ENCODE measurements at regions not wholly inside any gene's neighbourhood (a gene's known extent, or its start where the extent isn't known, plus 50 kb on each side); places are given as distances from the start of the nearest gene placed in this dataset.
A peak's percentile ranks its signal among the peaks of the same experiment; 100 is the strongest.

- H3K4me3 ChIP-seq (ENCODE audit: low read length), result no peak overlapping the region
- H3K36me3 ChIP-seq (ENCODE audit: control insufficient read depth, insufficient read depth, low read length, severe bottlenecking), result no peaks in the 10 kb centered on the region
- no peak for DNase-seq (ENCODE audit: low read depth)
- no peaks in the 10 kb centered on the region for H3K27me3 ChIP-seq (replicated peaks; ENCODE audit: control insufficient read depth, insufficient read depth, low read length)
- no peaks in the 10 kb centered on the region for H3K4me1 ChIP-seq (ENCODE audit: control insufficient read depth, insufficient read depth, low read length)
- H3K9me3 ChIP-seq (ENCODE audit: control insufficient read depth, low read length), result no peaks in the 10 kb centered on the region
- no peak overlapping the region for H3K9ac ChIP-seq (ENCODE audit: low read length)
Measured at GRCh38 chr4:32958586-32958985, 2238.4 kb downstream of the PCDH7 start.

GRCh38 chr4:32962100-32962499 is 2241.9 kb downstream of the PCDH7 start:
- no peaks in the 10 kb centered on the region for H3K36me3 ChIP-seq (ENCODE audit: control insufficient read depth, insufficient read depth, low read length, severe bottlenecking)
- H3K4me1 ChIP-seq (ENCODE audit: control insufficient read depth, insufficient read depth, low read length), result no peaks in the 10 kb centered on the region
- H3K4me3 ChIP-seq (ENCODE audit: low read length), result no peak overlapping the region
- H3K27me3 ChIP-seq (replicated peaks; ENCODE audit: control insufficient read depth, insufficient read depth, low read length), result no peaks in the 10 kb centered on the region
- no peaks in the 10 kb centered on the region for H3K9me3 ChIP-seq (ENCODE audit: control insufficient read depth, low read length)
- H3K9ac ChIP-seq (ENCODE audit: low read length), result no peak overlapping the region
- DNase-seq (ENCODE audit: low read depth), result no peak

GRCh38 chr4:32985256-32985655 is 2265.1 kb downstream of the PCDH7 start:
- no peak overlapping the region for H3K4me3 ChIP-seq (ENCODE audit: low read length)
- H3K36me3 ChIP-seq (ENCODE audit: control insufficient read depth, insufficient read depth, low read length, severe bottlenecking), result no peaks in the 10 kb centered on the region
- H3K27me3 ChIP-seq (replicated peaks; ENCODE audit: control insufficient read depth, insufficient read depth, low read length), result no peaks in the 10 kb centered on the region
- peaks cover 8% of the 10 kb centered on the region for H3K4me1 ChIP-seq (ENCODE audit: control insufficient read depth, insufficient read depth, low read length)
- DNase-seq (ENCODE audit: low read depth), result peak; percentile 69
- no peak overlapping the region for H3K9ac ChIP-seq (ENCODE audit: low read length)
- H3K9me3 ChIP-seq (ENCODE audit: control insufficient read depth, low read length), result no peaks in the 10 kb centered on the region

GRCh38 chr4:32986236-32986635 is 2266.1 kb downstream of the PCDH7 start:
- H3K9ac ChIP-seq (ENCODE audit: low read length), result no peak overlapping the region
- no peaks in the 10 kb centered on the region for H3K27me3 ChIP-seq (replicated peaks; ENCODE audit: control insufficient read depth, insufficient read depth, low read length)
- peaks cover 8% of the 10 kb centered on the region for H3K4me1 ChIP-seq (ENCODE audit: control insufficient read depth, insufficient read depth, low read length)

DNA sequence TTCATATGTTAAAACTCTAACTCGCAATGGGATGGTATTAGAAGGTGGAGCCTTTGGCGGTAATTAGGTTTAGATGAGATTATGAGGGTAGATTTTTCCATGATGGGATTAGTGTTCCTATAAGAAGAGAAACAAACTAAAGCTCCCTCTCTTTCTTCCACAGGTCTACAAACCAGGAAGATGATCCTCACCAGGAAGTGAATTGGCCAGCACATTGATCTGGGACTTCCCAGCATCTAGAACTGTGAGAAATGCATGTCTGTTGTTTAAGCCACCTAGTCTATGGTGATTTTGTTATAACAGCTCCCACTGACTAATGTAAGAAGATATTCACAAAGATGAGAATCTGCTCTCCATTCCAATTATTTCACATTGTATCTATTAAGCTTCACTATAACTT is 2266.9 kb downstream of the PCDH7 start:
- Histone ChIP-seq H3K36me3 (ENCODE audit: control insufficient read depth, insufficient read depth, low read length, severe bottlenecking) (no peaks in the 10 kb centered on the region), H3K4me3 (ENCODE audit: low read length) (no peak overlapping the region), H3K9me3 (ENCODE audit: control insufficient read depth, low read length) (no peaks in the 10 kb centered on the region), H3K4me1 (ENCODE audit: control insufficient read depth, insufficient read depth, low read length) (peaks cover 8% of the 10 kb centered on the region), H3K27me3 (replicated peaks; ENCODE audit: control insufficient read depth, insufficient read depth, low read length) (no peaks in the 10 kb centered on the region), H3K9ac (ENCODE audit: low read length) (no peak overlapping the region)
- no peak for DNase-seq (ENCODE audit: low read depth)

More at GRCh38 chr4:32986236-32986635, 2266.1 kb downstream of the PCDH7 start:
- no peaks in the 10 kb centered on the region for H3K36me3 ChIP-seq (ENCODE audit: control insufficient read depth, insufficient read depth, low read length, severe bottlenecking)
- H3K9me3 ChIP-seq (ENCODE audit: control insufficient read depth, low read length), result no peaks in the 10 kb centered on the region
- H3K4me3 ChIP-seq (ENCODE audit: low read length), result no peak overlapping the region
- DNase-seq (ENCODE audit: low read depth), result no peak

DNA sequence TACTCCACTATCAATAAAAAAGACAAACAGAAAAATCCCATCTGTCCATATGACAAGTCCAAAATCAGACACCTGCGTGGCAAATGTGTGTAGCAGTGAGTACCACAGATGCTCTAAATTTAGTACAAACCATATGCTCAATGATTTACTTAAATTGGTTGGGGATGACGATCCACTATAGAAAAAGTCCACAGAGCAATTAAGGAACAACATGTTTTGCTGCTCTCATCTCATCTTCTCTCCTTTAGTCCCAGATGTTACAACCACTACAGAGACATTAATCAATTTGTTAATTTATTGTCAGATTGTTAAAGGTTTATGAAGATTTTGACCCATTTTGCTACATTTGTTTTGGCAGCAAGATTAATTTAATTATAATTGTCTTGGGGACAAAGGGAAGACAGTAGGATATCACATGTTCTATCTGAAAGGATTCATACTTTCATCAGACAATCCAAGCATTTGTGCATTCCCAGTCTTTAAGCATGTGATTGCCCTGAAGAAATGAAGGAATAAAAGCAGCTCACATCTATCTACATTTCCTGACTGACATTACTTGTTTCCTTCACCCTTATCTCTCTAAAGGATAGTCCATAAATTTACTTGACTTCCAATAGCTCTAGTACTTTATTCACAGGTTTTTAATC is 2268.1 kb downstream of the PCDH7 start:
- H3K4me3 ChIP-seq (ENCODE audit: low read length), result no peak overlapping the region
- no peaks in the 10 kb centered on the region for H3K36me3 ChIP-seq (ENCODE audit: control insufficient read depth, insufficient read depth, low read length, severe bottlenecking)
- DNase-seq (ENCODE audit: low read depth), result no peak
- no peaks in the 10 kb centered on the region for H3K27me3 ChIP-seq (replicated peaks; ENCODE audit: control insufficient read depth, insufficient read depth, low read length)
- H3K4me1 ChIP-seq (ENCODE audit: control insufficient read depth, insufficient read depth, low read length), result peaks cover 8% of the 10 kb centered on the region
- H3K9me3 ChIP-seq (ENCODE audit: control insufficient read depth, low read length), result no peaks in the 10 kb centered on the region
- H3K9ac ChIP-seq (ENCODE audit: low read length), result no peak overlapping the region

DNA sequence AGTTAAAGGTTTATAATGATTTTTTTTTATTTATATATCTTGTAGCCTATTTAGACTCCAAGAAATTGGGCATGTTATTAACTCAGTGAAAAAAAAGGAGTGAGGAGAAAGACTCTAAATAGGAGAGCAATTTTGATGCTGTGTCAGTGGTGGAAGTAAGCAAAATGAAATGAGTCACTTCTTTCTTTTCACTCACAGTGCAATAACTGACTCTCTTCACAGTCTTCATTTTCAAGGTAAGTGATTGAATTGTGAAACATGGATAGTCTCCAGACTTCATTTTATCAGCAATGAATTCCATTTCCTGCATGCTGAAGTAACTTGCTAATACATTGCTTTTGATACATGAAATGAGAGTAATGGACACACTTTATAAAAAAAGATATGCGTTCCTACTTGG is 2271.5 kb downstream of the PCDH7 start:
- Histone ChIP-seq H3K27me3 (replicated peaks; ENCODE audit: control insufficient read depth, insufficient read depth, low read length) (no peaks in the 10 kb centered on the region), H3K36me3 (ENCODE audit: control insufficient read depth, insufficient read depth, low read length, severe bottlenecking) (no peaks in the 10 kb centered on the region), H3K9ac (ENCODE audit: low read length) (no peak overlapping the region), H3K4me3 (ENCODE audit: low read length) (no peak overlapping the region), H3K9me3 (ENCODE audit: control insufficient read depth, low read length) (no peaks in the 10 kb centered on the region), H3K4me1 (ENCODE audit: control insufficient read depth, insufficient read depth, low read length) (no peaks in the 10 kb centered on the region)
- peak; percentile 4 for DNase-seq (ENCODE audit: low read depth)

GRCh38 chr4:32994981-32995881 is 2275.1 kb downstream of the PCDH7 start:
- H3K9ac ChIP-seq (ENCODE audit: low read length), result no peak overlapping the region
- no peak for DNase-seq (ENCODE audit: low read depth)
- no peaks in the 10 kb centered on the region for H3K9me3 ChIP-seq (ENCODE audit: control insufficient read depth, low read length)
- no peaks in the 10 kb centered on the region for H3K36me3 ChIP-seq (ENCODE audit: control insufficient read depth, insufficient read depth, low read length, severe bottlenecking)
- H3K27me3 ChIP-seq (replicated peaks; ENCODE audit: control insufficient read depth, insufficient read depth, low read length), result no peaks in the 10 kb centered on the region
- no peaks in the 10 kb centered on the region for H3K4me1 ChIP-seq (ENCODE audit: control insufficient read depth, insufficient read depth, low read length)
- no peak overlapping the region for H3K4me3 ChIP-seq (ENCODE audit: low read length)

DNA sequence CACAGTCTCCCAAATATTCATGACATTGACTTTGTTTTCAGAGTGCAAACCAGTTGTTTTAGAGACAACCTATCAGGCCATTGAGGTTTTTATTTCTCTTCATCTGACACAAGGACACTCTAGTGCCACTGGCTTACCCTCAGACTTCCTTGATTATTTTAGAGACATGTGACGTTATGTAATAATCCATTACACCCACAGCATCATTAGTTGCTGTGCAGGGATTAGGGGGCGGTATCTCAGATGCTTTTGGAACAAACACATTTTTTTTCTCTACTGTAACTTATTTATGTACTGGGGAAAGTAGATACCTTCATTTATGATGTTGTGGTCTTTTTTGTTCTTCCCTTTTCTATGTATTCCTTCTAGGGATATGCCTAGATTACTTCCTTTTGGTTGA is 2293.1 kb downstream of the PCDH7 start:
- Histone ChIP-seq H3K27me3 (replicated peaks; ENCODE audit: control insufficient read depth, insufficient read depth, low read length) (no peaks in the 10 kb centered on the region), H3K9me3 (ENCODE audit: control insufficient read depth, low read length) (no peaks in the 10 kb centered on the region), H3K4me1 (ENCODE audit: control insufficient read depth, insufficient read depth, low read length) (peaks cover 6% of the 10 kb centered on the region), H3K4me3 (ENCODE audit: low read length) (no peak overlapping the region), H3K36me3 (ENCODE audit: control insufficient read depth, insufficient read depth, low read length, severe bottlenecking) (no peaks in the 10 kb centered on the region), H3K9ac (ENCODE audit: low read length) (no peak overlapping the region)
- no peak for DNase-seq (ENCODE audit: low read depth)

DNA sequence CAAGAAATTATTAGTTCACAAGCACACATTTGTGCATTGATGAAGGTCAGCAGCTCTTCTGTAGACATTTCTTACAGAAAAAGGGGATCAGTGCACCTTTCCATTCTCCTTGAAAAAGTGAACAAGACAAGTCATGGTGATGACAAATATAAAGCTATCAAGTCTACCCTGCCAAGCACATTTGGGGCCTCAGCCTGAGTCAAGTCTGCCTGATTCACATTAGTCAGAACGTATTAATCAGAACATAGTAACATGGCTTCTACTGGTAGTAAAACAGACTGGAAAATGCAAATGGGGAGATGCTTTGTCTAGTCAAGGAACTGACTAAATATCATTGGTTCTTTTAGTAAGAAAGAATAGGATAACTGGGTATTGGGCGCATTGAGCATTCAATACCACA is 2305.1 kb downstream of the PCDH7 start:
- H3K9ac ChIP-seq (ENCODE audit: low read length), result no peak overlapping the region
- no peaks in the 10 kb centered on the region for H3K36me3 ChIP-seq (ENCODE audit: control insufficient read depth, insufficient read depth, low read length, severe bottlenecking)
- H3K4me1 ChIP-seq (ENCODE audit: control insufficient read depth, insufficient read depth, low read length), result no peaks in the 10 kb centered on the region
- no peaks in the 10 kb centered on the region for H3K27me3 ChIP-seq (replicated peaks; ENCODE audit: control insufficient read depth, insufficient read depth, low read length)
- DNase-seq (ENCODE audit: low read depth), result no peak
- no peaks in the 10 kb centered on the region for H3K9me3 ChIP-seq (ENCODE audit: control insufficient read depth, low read length)
- no peak overlapping the region for H3K4me3 ChIP-seq (ENCODE audit: low read length)

DNA sequence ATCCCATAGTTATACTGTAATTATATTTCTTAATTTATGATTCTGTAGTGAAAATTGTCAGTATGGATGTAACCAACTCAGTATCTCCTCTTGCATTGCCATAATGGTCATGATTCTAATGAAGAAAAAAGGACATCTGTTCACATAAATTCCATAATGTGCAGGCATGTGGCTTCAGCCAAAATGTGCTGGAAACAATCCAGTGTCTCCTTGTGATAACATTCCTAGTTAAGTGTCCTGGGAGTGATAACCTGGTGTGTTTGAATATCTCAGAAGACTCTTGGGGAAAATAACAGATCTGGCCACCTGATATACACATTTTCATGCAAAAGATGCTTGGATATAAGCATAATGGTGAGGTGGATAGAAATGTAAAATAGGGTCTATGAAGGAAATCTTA is 2309.8 kb downstream of the PCDH7 start:
- no peak overlapping the region for H3K4me3 ChIP-seq (ENCODE audit: low read length)
- DNase-seq (ENCODE audit: low read depth), result no peak
- no peak overlapping the region for H3K9ac ChIP-seq (ENCODE audit: low read length)
- no peaks in the 10 kb centered on the region for H3K36me3 ChIP-seq (ENCODE audit: control insufficient read depth, insufficient read depth, low read length, severe bottlenecking)
- no peaks in the 10 kb centered on the region for H3K4me1 ChIP-seq (ENCODE audit: control insufficient read depth, insufficient read depth, low read length)
- no peaks in the 10 kb centered on the region for H3K9me3 ChIP-seq (ENCODE audit: control insufficient read depth, low read length)
- no peaks in the 10 kb centered on the region for H3K27me3 ChIP-seq (replicated peaks; ENCODE audit: control insufficient read depth, insufficient read depth, low read length)

Data from adipocyte (in vitro differentiated cells).